Peyer's patch (tissue), 4 donors: ENCODE measurements at regions not wholly inside any gene's neighbourhood (a gene's known extent, or its start where the extent isn't known, plus 50 kb on each side); places are given as distances from the start of the nearest gene placed in this dataset.

ENCODE experiments used
- DNase-seq, 3 donors: peaks; one replicate each; pipeline ENCODE4 v3.0.0-alpha.2; 2017 to 2019
- H3K27ac ChIP-seq, 4 donors: fragments of 200-600 bp; sonication (generic); one replicate each; pipeline ENCODE4 v1.5.1; 2016 to 2019
- H3K27me3 ChIP-seq, 2 donors: fragments of 200-600 bp; sonication (generic); one replicate each; pipeline ENCODE4 v1.5.1; 2019
- H3K36me3 ChIP-seq, 3 donors: fragments of 200-600 bp; sonication (generic); one replicate each; pipeline ENCODE4 v1.5.1; 2016 to 2019
- H3K4me1 ChIP-seq, 4 donors: fragments of 200-600 bp; sonication (generic); one replicate each; pipeline ENCODE4 v1.5.1; 2016 to 2019
- H3K4me3 ChIP-seq, 4 donors: fragments of 200-600 bp; sonication (generic); 1 replicate in 3 of 4; 2 replicates in 1 of 4; pipeline ENCODE4 v1.5.1; 2016 to 2019; ENCODE audit warnings: mild to moderate bottlenecking in 1 of 4
- H3K9me3 ChIP-seq, 4 donors: fragments of 200-600 bp; sonication (generic); one replicate each; pipeline ENCODE4 v1.5.1; 2016 to 2019; ENCODE audit warnings: mild to moderate bottlenecking in 1 of 4
- CTCF ChIP-seq, 6 experiments: fragments of 450-650 bp in 4 of 6; fragments of 200-600 bp in 2 of 6; sonication (generic) in 1 of 6; IDR thresholded peaks; one replicate each; pipeline ENCODE4 v1.5.1; 2017 to 2019; ENCODE audit warnings: antibody characterized with exemption in 6 of 6, mild to moderate bottlenecking in 3 of 6, moderate library complexity in 1 of 6
- POLR2A ChIP-seq, 2 donors: fragments of 450-650 bp; IDR thresholded peaks; one replicate each; pipeline ENCODE4 v1.5.1; 2017; ENCODE audit warnings: antibody characterized with exemption in 2 of 2, mild to moderate bottlenecking in 2 of 2, moderate library complexity in 2 of 2

- Histone ChIP-seq H3K27me3 (no peaks in the 10 kb centered on the region), H3K27ac (no peak overlapping the region), H3K9me3 (no peaks in the 10 kb centered on the region), H3K4me1 (peaks cover 0 to 21% (median 0%) of the 10 kb centered on the region in 4 donors), H3K4me3 (no peak overlapping the region), H3K36me3 (no peaks in the 10 kb centered on the region)
- TF ChIP-seq CTCF (IDR thresholded peaks at IDR 0.05) (no peak), POLR2A (IDR thresholded peaks at IDR 0.05) (no peak)
- peak in 2 of 3 donors; percentile 15 to 18 for DNase-seq
Measured at GRCh38 chr9:89873801-89874200, 269.0 kb downstream of the GADD45G start.

- Histone ChIP-seq H3K27ac (peak overlapping the region; percentile 38 to 64 (median 50)), H3K27me3 (no peaks in the 10 kb centered on the region), H3K4me1 (peaks cover 0 to 21% (median 0%) of the 10 kb centered on the region in 4 donors), H3K9me3 (no peaks in the 10 kb centered on the region), H3K36me3 (no peaks in the 10 kb centered on the region), H3K4me3 (no peak overlapping the region)
- TF ChIP-seq CTCF (IDR thresholded peaks at IDR 0.05) (no peak), POLR2A (IDR thresholded peaks at IDR 0.05) (no peak)
- DNase-seq, result peak in 2 of 3 donors; percentile 43 to 45
Measured at GRCh38 chr9:89874351-89875321, 269.8 kb downstream of the GADD45G start.

- H3K4me3 ChIP-seq, result no peak overlapping the region
- H3K9me3 ChIP-seq, result no peaks in the 10 kb centered on the region
- TF ChIP-seq CTCF (IDR thresholded peaks at IDR 0.05) (no peak), POLR2A (IDR thresholded peaks at IDR 0.05) (no peak)
- H3K4me1 ChIP-seq, result peaks cover 0 to 21% (median 0%) of the 10 kb centered on the region in 4 donors
- H3K27ac ChIP-seq, result peak overlapping the region in 2 of 4 donors; percentile 50 to 59
- no peaks in the 10 kb centered on the region for H3K36me3 ChIP-seq
- peak in 2 of 3 donors; percentile 19 to 35 for DNase-seq
- no peaks in the 10 kb centered on the region for H3K27me3 ChIP-seq
Measured at GRCh38 chr9:89877051-89878002, 272.5 kb downstream of the GADD45G start.

- Histone ChIP-seq H3K4me1 (peaks cover 0 to 16% (median 0%) of the 10 kb centered on the region in 4 donors), H3K9me3 (no peaks in the 10 kb centered on the region), H3K4me3 (no peak overlapping the region), H3K36me3 (no peaks in the 10 kb centered on the region), H3K27me3 (no peaks in the 10 kb centered on the region), H3K27ac (peak overlapping the region in 3 of 4 donors; percentile 32 to 59 (median 50))
- peak in 2 of 3 donors; percentile 23 to 25 for DNase-seq
- TF ChIP-seq POLR2A (IDR thresholded peaks at IDR 0.05), result no peak
- no peak for TF ChIP-seq CTCF (IDR thresholded peaks at IDR 0.05)
Measured at GRCh38 chr9:89878003-89878411, 273.2 kb downstream of the GADD45G start.

GRCh38 chr9:89878687-89879086 lies 273.9 kb downstream of the GADD45G start:
- Histone ChIP-seq H3K36me3 (no peaks in the 10 kb centered on the region), H3K9me3 (no peaks in the 10 kb centered on the region), H3K27ac (peak overlapping the region in 3 of 4 donors; percentile 32 to 59 (median 50)), H3K4me3 (no peak overlapping the region), H3K27me3 (no peaks in the 10 kb centered on the region), H3K4me1 (peaks cover 0 to 12% (median 0%) of the 10 kb centered on the region in 4 donors)
- TF ChIP-seq POLR2A (IDR thresholded peaks at IDR 0.05), result no peak
- no peak for TF ChIP-seq CTCF (IDR thresholded peaks at IDR 0.05)
- DNase-seq, result peak; percentile 16 to 61 (median 58)
